PC-9 (cell line): ENCODE measurements at regions not wholly inside any gene's neighbourhood (a gene's known extent, or its start where the extent isn't known, plus 50 kb on each side); places are given as distances from the start of the nearest gene placed in this dataset.

Experiments
- CTCF ChIP-seq: fragments of 200-600 bp; sonication (generic); conservative IDR thresholded peaks from 2 replicates; pipeline ENCODE4 v1.6.1; 2017; ENCODE audit warnings: mixed run types, antibody characterized with exemption, mild to moderate bottlenecking, moderate library complexity
- EZH2 ChIP-seq: fragments of 200-600 bp; sonication (generic); IDR thresholded peaks from 2 replicates; pipeline ENCODE4 v1.8.0; 2017; ENCODE audit warnings: antibody characterized with exemption, low read depth

DNA sequence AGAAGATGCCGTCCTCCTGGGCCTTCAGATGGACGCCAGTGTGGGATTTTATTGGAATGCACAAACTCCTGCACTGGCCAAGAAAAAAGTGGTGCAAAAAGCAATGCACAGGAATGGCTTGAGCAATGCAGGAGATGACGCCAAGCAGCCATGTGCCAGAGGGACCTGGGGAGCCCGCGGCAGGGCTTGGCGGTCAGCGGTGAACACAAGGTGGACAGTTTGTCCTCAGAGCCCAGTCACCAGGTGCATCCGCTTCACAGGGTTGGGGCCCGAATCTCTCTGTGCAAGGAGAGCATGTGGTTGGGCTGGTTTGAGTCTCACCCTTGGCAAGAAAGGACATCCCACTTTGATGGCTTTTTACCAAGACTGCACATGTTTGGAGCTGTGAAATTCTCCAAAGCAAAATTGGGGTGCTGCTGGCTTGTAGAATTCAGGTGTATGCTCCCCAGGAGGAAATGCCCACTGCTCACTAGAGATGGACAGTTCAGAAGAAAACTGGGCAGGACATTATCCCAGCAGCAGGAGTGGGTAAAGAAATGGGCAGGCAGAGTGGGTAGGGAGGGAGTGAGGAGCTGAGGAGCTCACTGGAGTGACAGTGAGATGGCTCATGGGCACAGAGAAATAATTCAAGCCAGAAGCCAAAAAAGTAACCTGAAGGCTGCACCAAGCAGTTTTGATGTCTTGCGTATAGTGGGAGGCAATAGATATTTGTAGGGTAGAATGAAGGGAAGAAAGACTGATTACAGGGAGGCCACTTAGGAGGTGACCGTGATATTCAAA, 463.9 kb downstream of the MTRR start:
- TF ChIP-seq CTCF (no peak), EZH2 (no peak)
